GM21367 (cell line): ENCODE measurements at regions not wholly inside any gene's neighbourhood (a gene's known extent, or its start where the extent isn't known, plus 50 kb on each side); places are given as distances from the start of the nearest gene placed in this dataset.

Source experiments
- ATAC-seq: cut with Tn5 transposase; IDR thresholded peaks from one replicate; pipeline ENCODE4 v1.9.1; 2021; ENCODE audit not compliant: unreplicated experiment

- ATAC-seq: no peak
Observed at GRCh38 chr13:22118158-22118557, 447.3 kb downstream of the FGF9 start.

GRCh38 chr13:22120646-22121045 lies 449.8 kb downstream of the FGF9 start:
- ATAC-seq: no peak

- no peak for ATAC-seq
Observed at GRCh38 chr13:22121146-22121739, 450.4 kb downstream of the FGF9 start.

- peak; percentile 91 for ATAC-seq
Observed at GRCh38 chr13:22126433-22127021, 455.7 kb downstream of the FGF9 start.

- ATAC-seq: no peak
Observed at GRCh38 chr13:22127277-22128164, 456.6 kb downstream of the FGF9 start.

- ATAC-seq: no peak
Observed at GRCh38 chr13:22128441-22129408, 457.9 kb downstream of the FGF9 start.

GRCh38 chr13:22130254-22130653 lies 459.4 kb downstream of the FGF9 start:
- ATAC-seq: no peak

- ATAC-seq: no peak
Observed at GRCh38 chr13:22134261-22134660, 463.4 kb downstream of the FGF9 start.

- ATAC-seq: no peak
Observed at GRCh38 chr13:22135446-22135845, 464.6 kb downstream of the FGF9 start.

- ATAC-seq: no peak
Observed at GRCh38 chr13:22137361-22138050, 466.6 kb downstream of the FGF9 start.

- ATAC-seq: no peak
Observed at GRCh38 chr13:22138947-22139346, 468.1 kb downstream of the FGF9 start.

- no peak for ATAC-seq
Observed at GRCh38 chr13:22141716-22142115, 470.8 kb downstream of the FGF9 start.

- no peak for ATAC-seq
Observed at GRCh38 chr13:22143671-22144070, 472.8 kb downstream of the FGF9 start.

- ATAC-seq: no peak
Observed at GRCh38 chr13:22144806-22145205, 473.9 kb downstream of the FGF9 start.

- ATAC-seq: no peak
Observed at GRCh38 chr13:22148187-22148586, 477.3 kb downstream of the FGF9 start.

GRCh38 chr13:22152751-22153150 lies 481.9 kb downstream of the FGF9 start:
- ATAC-seq: no peak

- ATAC-seq: no peak
Observed at GRCh38 chr13:22154041-22154440, 483.2 kb downstream of the FGF9 start.

- ATAC-seq: peak; percentile 81
Observed at GRCh38 chr13:22161871-22162270, 491.0 kb downstream of the FGF9 start.

GRCh38 chr13:22162889-22163288 lies 492.0 kb downstream of the FGF9 start:
- ATAC-seq: no peak

GRCh38 chr13:22168437-22169190 lies 497.7 kb downstream of the FGF9 start:
- ATAC-seq: no peak
